BLaER1 (cell line): ENCODE measurements at regions not wholly inside any gene's neighbourhood (a gene's known extent, or its start where the extent isn't known, plus 50 kb on each side); places are given as distances from the start of the nearest gene placed in this dataset.
"Not testable (repeated sequence)": the region's sequence is repeated elsewhere in the genome, so short reads cannot be mapped to it uniquely, and the experiment has no call there.

Experiments used
- H3K27ac ChIP-seq: shearing (Covaris generic); formaldehyde crosslinking; 2 replicates; pipeline ENCODE4 v1.8.1; 2022
- H3K27me3 ChIP-seq: shearing (Covaris generic); formaldehyde crosslinking; 2 replicates; pipeline ENCODE4 v1.8.1; 2022
- H3K36me3 ChIP-seq: shearing (Covaris generic); formaldehyde crosslinking; 2 replicates; pipeline ENCODE4 v1.8.1; 2022
- H3K4me1 ChIP-seq: shearing (Covaris generic); formaldehyde crosslinking; 2 replicates; pipeline ENCODE4 v1.8.1; 2022
- H3K4me2 ChIP-seq: shearing (Covaris generic); formaldehyde crosslinking; 2 replicates; pipeline ENCODE4 v1.8.1; 2022
- H3K4me3 ChIP-seq: shearing (Covaris generic); formaldehyde crosslinking; 2 replicates; pipeline ENCODE4 v1.8.1; 2022
- H3K9ac ChIP-seq: shearing (Covaris generic); formaldehyde crosslinking; 2 replicates; pipeline ENCODE4 v1.8.1; 2022
- H3K9me3 ChIP-seq: shearing (Covaris generic); formaldehyde crosslinking; 2 replicates; pipeline ENCODE4 v1.8.1; 2022
- H4K20me1 ChIP-seq: shearing (Covaris generic); formaldehyde crosslinking; 2 replicates; pipeline ENCODE4 v1.8.1; 2022
- Cebpa-rat ChIP-seq: shearing (Covaris generic); IDR thresholded peaks from 2 replicates; pipeline ENCODE4 v1.8.1; 2022

- no peak overlapping the region for H3K4me2 ChIP-seq
- no peaks in the 10 kb centered on the region for H3K27me3 ChIP-seq
- H3K36me3 ChIP-seq: no peaks in the 10 kb centered on the region
- no peak overlapping the region for H3K9ac ChIP-seq
- no peaks in the 10 kb centered on the region for H3K9me3 ChIP-seq
- no peaks in the 10 kb centered on the region for H3K4me1 ChIP-seq
- H3K27ac ChIP-seq: no peak overlapping the region
- no peak overlapping the region for H3K4me3 ChIP-seq
- TF ChIP-seq Cebpa-rat: no peak
- no peaks in the 10 kb centered on the region for H4K20me1 ChIP-seq
These were observed 437.3 kb upstream of the HTR1E start for GRCh38 chr6:86500035-86500434.

- not testable (repeated sequence) for H3K4me2 ChIP-seq, H3K9me3 ChIP-seq, H3K27me3 ChIP-seq, H4K20me1 ChIP-seq, H3K4me3 ChIP-seq, H3K27ac ChIP-seq, H3K36me3 ChIP-seq, H3K9ac ChIP-seq, H3K4me1 ChIP-seq
These were observed 448.3 kb upstream of the HTR1E start for GRCh38 chr6:86489042-86489441.

GRCh38 chr6:86487660-86488221 is 449.6 kb upstream of the HTR1E start:
- H4K20me1 ChIP-seq: no peaks in the 10 kb centered on the region
- no peaks in the 10 kb centered on the region for H3K27me3 ChIP-seq
- no peak overlapping the region for H3K4me3 ChIP-seq
- no peaks in the 10 kb centered on the region for H3K9me3 ChIP-seq
- no peak overlapping the region for H3K27ac ChIP-seq
- H3K9ac ChIP-seq: no peak overlapping the region
- H3K36me3 ChIP-seq: no peaks in the 10 kb centered on the region
- no peak overlapping the region for H3K4me2 ChIP-seq
- no peak for TF ChIP-seq Cebpa-rat
- H3K4me1 ChIP-seq: no peaks in the 10 kb centered on the region

GRCh38 chr6:86478316-86478715 is 459.0 kb upstream of the HTR1E start:
- H3K4me3 ChIP-seq, H3K4me2 ChIP-seq, H3K36me3 ChIP-seq, H3K27ac ChIP-seq, H3K27me3 ChIP-seq, H4K20me1 ChIP-seq, H3K9ac ChIP-seq, H3K9me3 ChIP-seq: not testable (repeated sequence)
- H3K4me1 ChIP-seq: peaks cover 23% of the 10 kb centered on the region; the same call in 1 of the 2 replicates

- no peaks in the 10 kb centered on the region for H3K27me3 ChIP-seq
- H3K27ac ChIP-seq: no peak overlapping the region
- H3K9ac ChIP-seq: no peak overlapping the region
- no peaks in the 10 kb centered on the region for H3K36me3 ChIP-seq
- TF ChIP-seq Cebpa-rat: no peak
- no peak overlapping the region for H3K4me3 ChIP-seq
- H3K4me2 ChIP-seq: peak overlapping the region; percentile 32; the same call in 1 of the 2 replicates
- H4K20me1 ChIP-seq: no peaks in the 10 kb centered on the region
- H3K9me3 ChIP-seq: no peaks in the 10 kb centered on the region
- H3K4me1 ChIP-seq: peaks cover 23% of the 10 kb centered on the region; the same call in 1 of the 2 replicates
These were observed 459.7 kb upstream of the HTR1E start for GRCh38 chr6:86477500-86478148.

GRCh38 chr6:86476311-86476710 is 461.0 kb upstream of the HTR1E start:
- Histone ChIP-seq H3K36me3 (no peaks in the 10 kb centered on the region), H3K27ac (no peak overlapping the region), H3K27me3 (no peaks in the 10 kb centered on the region), H3K4me2 (no peak overlapping the region), H3K9me3 (no peaks in the 10 kb centered on the region), H3K4me3 (no peak overlapping the region), H3K9ac (no peak overlapping the region), H3K4me1 (peaks cover 23% of the 10 kb centered on the region; the same call in 1 of the 2 replicates), H4K20me1 (no peaks in the 10 kb centered on the region)
- TF ChIP-seq Cebpa-rat: no peak

GRCh38 chr6:86474081-86474480 is 463.2 kb upstream of the HTR1E start:
- Histone ChIP-seq H3K9ac (no peak overlapping the region), H3K4me3 (no peak overlapping the region), H3K9me3 (no peaks in the 10 kb centered on the region), H3K27ac (no peak overlapping the region), H3K4me1 (peaks cover 23% of the 10 kb centered on the region; the same call in 1 of the 2 replicates), H4K20me1 (no peaks in the 10 kb centered on the region), H3K36me3 (no peaks in the 10 kb centered on the region), H3K4me2 (no peak overlapping the region), H3K27me3 (no peaks in the 10 kb centered on the region)
- no peak for TF ChIP-seq Cebpa-rat

- no peaks in the 10 kb centered on the region for H3K36me3 ChIP-seq
- no peak overlapping the region for H3K4me3 ChIP-seq
- H3K27ac ChIP-seq: no peak overlapping the region
- H3K27me3 ChIP-seq: no peaks in the 10 kb centered on the region
- peaks cover 7% of the 10 kb centered on the region; the same call in 1 of the 2 replicates for H3K4me1 ChIP-seq
- no peak for TF ChIP-seq Cebpa-rat
- H3K9ac ChIP-seq: no peak overlapping the region
- H4K20me1 ChIP-seq: no peaks in the 10 kb centered on the region
- no peak overlapping the region for H3K4me2 ChIP-seq
- H3K9me3 ChIP-seq: no peaks in the 10 kb centered on the region
These were observed 465.5 kb upstream of the HTR1E start for GRCh38 chr6:86471791-86472190.

GRCh38 chr6:86459978-86460377 is 477.4 kb upstream of the HTR1E start:
- H4K20me1 ChIP-seq: no peaks in the 10 kb centered on the region
- H3K27ac ChIP-seq: 0 out of 2 replicates have a peak overlapping the region, but pooled peaks have one; percentile 13
- H3K4me1 ChIP-seq: peaks cover 15% of the 10 kb centered on the region
- H3K27me3 ChIP-seq: no peaks in the 10 kb centered on the region
- peak overlapping the region; percentile 37 for H3K4me2 ChIP-seq
- no peaks in the 10 kb centered on the region for H3K9me3 ChIP-seq
- H3K4me3 ChIP-seq: no peak overlapping the region
- TF ChIP-seq Cebpa-rat: no peak
- no peaks in the 10 kb centered on the region for H3K36me3 ChIP-seq
- no peak overlapping the region for H3K9ac ChIP-seq

- peaks cover 15% of the 10 kb centered on the region for H3K4me1 ChIP-seq
- H3K36me3 ChIP-seq: no peaks in the 10 kb centered on the region
- no peak overlapping the region for H3K9ac ChIP-seq
- H3K4me3 ChIP-seq: no peak overlapping the region
- no peaks in the 10 kb centered on the region for H3K27me3 ChIP-seq
- H4K20me1 ChIP-seq: no peaks in the 10 kb centered on the region
- H3K27ac ChIP-seq: no peak overlapping the region
- H3K4me2 ChIP-seq: no peak overlapping the region
- TF ChIP-seq Cebpa-rat: no peak
- H3K9me3 ChIP-seq: peaks cover 14% of the 10 kb centered on the region; the same call in 1 of the 2 replicates
These were observed 480.5 kb upstream of the HTR1E start for GRCh38 chr6:86456821-86457220.
